Tongue (tissue), 2 donors: ENCODE measurements at regions not wholly inside any gene's neighbourhood (a gene's known extent, or its start where the extent isn't known, plus 50 kb on each side); places are given as distances from the start of the nearest gene placed in this dataset. TPM values are rescaled to one million over a fixed set of nuclear protein-coding genes. Genes with fewer than 3 reads are reported as not detected.

ENCODE experiments used
- DNase-seq: peaks from one replicate; pipeline ENCODE4 v3.0.0-alpha.2; 2015
- small RNA-seq: library from RNA; depleted of rRNA; stranded (forward); fragments of <200 nt; gene quantifications from one replicate; pipeline ENCODE3, GENCODE V24; 2014; ENCODE audit warnings: low replicate concordance

DNA sequence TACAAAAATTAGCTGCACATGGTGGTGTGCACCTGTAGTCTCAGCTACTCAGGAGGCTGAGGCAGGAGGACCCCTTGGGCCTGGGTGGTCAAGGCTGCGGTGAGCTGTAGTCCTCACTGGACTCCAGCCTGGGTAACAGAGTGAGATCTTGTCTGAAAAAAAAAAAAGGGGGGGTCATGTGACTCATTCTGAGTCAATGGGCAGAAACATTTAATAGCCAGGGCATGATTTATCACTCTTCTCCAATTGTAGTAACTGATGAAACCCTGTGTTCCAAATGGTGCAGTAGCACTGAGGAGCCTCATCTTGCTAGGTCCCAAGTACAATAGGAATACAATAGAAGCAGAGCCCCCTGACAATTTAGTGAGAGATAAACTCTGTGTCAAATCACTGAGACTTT lies 78.9 kb upstream of the CCDC68 start:
- DNase-seq = no peak

DNA sequence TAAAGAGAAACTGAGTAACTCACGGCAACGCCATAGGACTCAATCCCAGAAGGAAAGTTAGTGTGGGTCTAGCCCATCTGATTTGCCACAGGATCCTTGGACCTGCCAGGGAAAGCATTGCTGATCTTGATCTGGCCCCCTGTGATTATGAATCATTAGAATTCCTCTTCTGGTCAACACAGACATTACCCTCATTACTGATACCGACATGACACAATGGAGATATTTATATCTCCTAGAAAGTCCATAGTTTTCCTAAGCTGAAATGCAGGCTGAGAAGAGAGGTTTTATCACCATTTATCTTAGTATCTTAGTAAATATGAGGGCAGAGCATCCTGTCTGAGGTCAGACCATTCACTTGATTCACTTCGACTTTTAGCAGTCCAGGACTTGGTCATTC lies 75.5 kb upstream of the CCDC68 start:
- no peak for DNase-seq

DNA sequence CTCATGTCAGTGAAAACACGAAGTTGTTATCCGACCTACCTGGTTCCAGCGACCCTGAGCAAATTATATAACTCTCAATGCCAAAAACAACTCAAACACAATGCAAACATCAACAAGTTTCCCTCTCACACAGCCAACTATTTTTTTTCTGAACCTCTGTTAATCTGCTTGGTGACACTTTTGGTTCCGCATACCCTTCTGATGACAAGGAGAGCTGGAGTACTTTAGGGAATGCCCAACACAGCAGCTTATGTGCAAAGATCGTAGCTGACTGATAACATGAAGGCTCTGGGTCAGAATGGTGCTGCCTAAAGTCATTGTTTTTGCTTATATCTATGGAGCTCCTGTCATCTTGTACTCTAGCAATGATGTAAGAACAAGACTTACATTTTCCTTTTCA lies 72.7 kb upstream of the CCDC68 start:
- DNase-seq = peak; percentile 9

DNA sequence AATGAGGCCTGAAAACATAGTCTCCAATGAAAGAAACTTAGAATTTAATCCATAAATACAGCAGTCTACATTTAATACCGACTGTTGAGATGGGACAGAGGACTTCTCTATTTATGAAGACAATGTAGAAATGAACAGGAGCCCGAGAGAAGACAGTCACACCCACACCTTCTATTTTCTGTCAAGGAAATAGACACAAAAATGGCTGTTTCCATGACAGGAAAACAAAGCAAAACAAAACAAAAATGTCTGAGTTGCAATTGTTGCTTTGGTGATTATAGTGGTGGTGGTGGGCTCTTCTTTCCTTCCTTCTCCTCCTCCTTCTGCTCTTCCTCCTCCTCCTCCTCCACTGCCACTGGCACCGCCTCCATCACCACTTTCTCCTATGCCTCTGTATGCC lies 72.3 kb upstream of the CCDC68 start:
- DNase-seq = peak; percentile 4

DNA sequence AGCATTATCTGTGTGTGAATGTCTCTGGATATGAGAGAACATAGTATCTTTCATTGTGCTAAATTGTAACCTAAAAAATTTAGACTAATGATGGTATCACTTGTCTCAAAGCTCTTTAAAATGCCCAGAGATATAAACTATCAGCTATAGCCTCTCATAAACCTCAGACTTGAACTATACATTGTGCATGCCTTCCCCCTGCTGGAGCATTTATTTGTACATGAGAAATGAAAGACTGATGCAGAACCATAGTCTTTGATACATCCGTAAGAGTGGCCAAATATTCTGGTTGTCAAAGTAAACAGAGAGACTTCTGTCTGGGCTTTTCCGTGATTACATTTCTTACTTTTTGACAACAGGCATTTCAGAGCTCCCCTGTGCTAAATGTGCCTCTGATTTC lies 71.9 kb upstream of the CCDC68 start:
- DNase-seq = no peak

DNA sequence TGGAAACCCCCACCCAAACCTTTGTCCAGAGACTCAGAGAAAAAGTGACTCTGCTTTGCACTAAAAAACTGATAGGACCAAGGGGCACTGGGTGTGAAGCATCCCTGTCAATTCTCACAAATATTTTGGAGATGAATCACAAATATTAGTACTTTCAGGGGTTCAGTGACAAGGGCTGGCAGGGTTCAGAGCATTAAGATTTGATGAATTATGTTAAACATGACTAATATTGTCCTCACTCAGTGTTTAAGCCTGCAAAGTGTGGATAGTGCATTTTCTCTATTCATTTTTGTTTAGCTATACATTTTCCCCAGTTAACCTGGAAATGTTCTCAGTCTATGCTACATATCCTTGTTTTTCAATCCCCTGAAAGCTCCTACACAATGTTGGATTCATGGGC lies 65.3 kb upstream of the CCDC68 start:
- no peak for DNase-seq

DNA sequence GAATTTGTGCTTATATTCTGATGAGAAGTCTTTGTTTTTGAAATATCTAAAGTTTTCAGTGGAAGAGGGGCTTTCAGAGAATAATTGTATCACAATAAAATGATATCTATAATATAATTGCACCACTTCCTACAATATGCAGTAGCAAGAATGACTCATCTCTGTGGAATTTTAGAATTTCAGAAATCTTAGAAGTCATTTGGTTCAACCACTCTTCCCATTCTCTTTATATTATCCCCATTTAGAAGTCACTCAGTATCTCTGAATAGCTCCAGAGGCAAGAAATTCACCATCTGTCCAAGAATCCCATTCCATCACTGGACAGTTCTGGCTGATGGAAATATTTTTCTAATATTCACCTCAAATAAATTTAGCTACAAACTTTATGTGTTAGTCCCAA lies 59.3 kb upstream of the CCDC68 start:
- no peak for DNase-seq

DNA sequence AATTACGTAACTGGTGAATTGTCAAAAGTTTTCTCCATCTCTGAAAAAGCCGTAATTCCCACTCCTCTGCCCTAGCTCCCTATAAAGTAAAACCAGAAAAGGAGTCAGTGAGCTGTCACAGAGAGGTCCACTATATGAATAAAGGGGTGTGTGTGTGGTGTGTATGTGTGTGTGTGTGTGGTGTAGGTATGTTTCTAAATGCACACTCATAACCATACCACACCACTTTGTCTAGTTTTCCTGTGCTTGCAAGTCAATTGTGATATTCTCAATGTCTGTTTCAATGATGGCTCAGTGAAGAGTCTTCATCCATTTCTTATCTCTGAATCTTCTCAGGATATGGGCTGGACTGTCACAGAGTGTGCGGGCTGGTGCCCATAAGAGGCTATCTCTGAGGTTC lies 54.8 kb upstream of the CCDC68 start:
- DNase-seq = no peak

DNA sequence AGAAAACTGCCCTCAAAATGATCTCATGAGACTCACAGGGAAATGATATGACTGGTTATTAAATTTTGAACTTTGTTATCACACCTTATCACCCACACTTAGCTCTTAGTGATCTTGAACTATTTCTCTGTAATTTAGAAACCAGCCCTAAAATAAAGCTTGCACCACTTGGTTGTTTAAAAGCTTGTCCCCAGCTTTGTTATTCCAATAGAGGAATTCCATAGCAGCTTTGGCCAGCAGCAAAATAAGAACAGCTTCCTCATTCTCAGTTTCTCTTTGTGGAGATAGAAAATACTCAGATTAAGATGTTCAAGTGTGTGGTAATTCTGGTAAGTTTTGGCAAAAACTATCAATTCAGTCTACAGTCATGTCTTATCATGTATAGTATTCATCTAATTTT lies 54.4 kb upstream of the CCDC68 start:
- DNase-seq = no peak

DNA sequence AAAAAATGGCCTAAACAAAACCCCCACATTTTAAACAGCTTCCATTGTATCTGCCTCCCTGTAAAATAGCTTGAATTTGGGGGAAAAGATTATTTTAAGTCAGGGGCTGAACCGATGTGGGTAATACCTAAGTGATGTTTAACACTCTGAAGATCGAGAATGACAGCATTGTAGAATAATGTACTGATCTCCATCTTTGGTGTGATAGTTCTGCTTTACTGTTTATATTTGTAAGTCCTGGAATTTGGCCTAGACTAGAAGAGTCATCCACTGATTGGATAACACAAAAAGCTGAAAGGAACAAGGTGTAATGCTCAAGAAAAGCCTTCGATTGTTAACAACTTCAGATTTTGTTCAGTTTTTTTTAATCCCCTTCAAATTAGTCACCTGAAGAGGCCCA lies 53.8 kb upstream of the CCDC68 start:
- DNase-seq = no peak

DNA sequence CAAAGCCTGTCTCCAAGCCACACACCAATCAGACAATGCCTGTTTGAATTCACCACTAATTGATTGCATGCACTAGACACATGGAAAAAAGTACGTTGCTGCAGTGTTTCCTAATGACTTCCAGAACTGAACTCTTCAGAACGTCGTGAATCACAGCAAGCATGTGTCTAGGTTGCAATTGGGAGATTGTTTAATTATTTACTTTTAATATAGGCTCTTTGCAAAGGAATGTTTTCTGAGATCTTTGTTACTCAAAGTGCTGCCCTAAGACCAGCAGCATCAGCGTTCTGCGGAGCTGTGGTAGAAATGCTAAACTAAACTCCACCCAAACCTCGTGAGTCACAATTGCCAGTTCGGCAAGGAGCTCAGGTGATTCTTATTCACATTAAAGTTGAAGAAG lies 52.7 kb upstream of the CCDC68 start:
- peak; percentile 50 for DNase-seq

Small RNAs in the stretch of these regions (small RNA-seq; reads per million reads assigned to genes)
- not detected for gene RNA5SP459
